Parathyroid adenoma (tissue), 2 donors: ENCODE measurements at regions not wholly inside any gene's neighbourhood (a gene's known extent, or its start where the extent isn't known, plus 50 kb on each side); places are given as distances from the start of the nearest gene placed in this dataset.

Source experiments
- H2AFZ ChIP-seq: fragments of 300-600 bp; sonication (generic); one replicate; pipeline ENCODE4 v1.7.0; 2017; ENCODE audit warnings: antibody characterized with exemption, mild to moderate bottlenecking
- H3K27ac ChIP-seq: fragments of 300-600 bp; sonication (generic); one replicate; pipeline ENCODE4 v1.7.0; 2017
- H3K27me3 ChIP-seq: fragments of 300-600 bp; sonication (generic); one replicate; pipeline ENCODE4 v1.7.0; 2017; ENCODE audit warnings: low read length; ENCODE audit not compliant: control insufficient read depth, insufficient read depth
- H3K36me3 ChIP-seq: fragments of 300-600 bp; sonication (generic); one replicate; pipeline ENCODE4 v1.7.0; 2017; ENCODE audit warnings: low read length; ENCODE audit not compliant: control insufficient read depth, insufficient read depth
- H3K4me1 ChIP-seq: fragments of 300-600 bp; sonication (generic); one replicate; pipeline ENCODE4 v1.7.0; 2017; ENCODE audit warnings: control low read depth
- H3K4me2 ChIP-seq: fragments of 300-600 bp; sonication (generic); one replicate; pipeline ENCODE4 v1.7.0; 2017; ENCODE audit warnings: low read length
- H3K4me3 ChIP-seq: fragments of 300-600 bp; sonication (generic); one replicate; pipeline ENCODE4 v1.7.0; 2017; ENCODE audit warnings: low read depth, low read length
- H3K79me2 ChIP-seq: fragments of 300-600 bp; sonication (generic); one replicate; pipeline ENCODE4 v1.7.0; 2017; ENCODE audit warnings: control low read depth
- H3K9ac ChIP-seq: fragments of 300-600 bp; sonication (generic); one replicate; pipeline ENCODE4 v1.7.0; 2017; ENCODE audit warnings: mild to moderate bottlenecking
- H3K9me3 ChIP-seq: fragments of 300-600 bp; sonication (generic); one replicate; pipeline ENCODE4 v1.7.0; 2017; ENCODE audit warnings: low read length; ENCODE audit not compliant: control insufficient read depth
- TF ChIP-seq, protein P1 (sequence below): fragments of 300-600 bp; sonication (generic); IDR thresholded peaks from one replicate; pipeline ENCODE4 v1.7.0; 2017; ENCODE audit warnings: antibody characterized with exemption, mild to moderate bottlenecking
- donor health status: primary hyperparathyroidism.

GRCh38 chr13:24615911-24616472, 64.2 kb upstream of the ATP12A start:
- Histone ChIP-seq H3K36me3 (no peaks in the 10 kb centered on the region), H3K27ac (no peak overlapping the region), H3K4me1 (no peaks in the 10 kb centered on the region), H3K4me3 (no peak overlapping the region), H3K79me2 (no peaks in the 10 kb centered on the region), H3K9me3 (no peaks in the 10 kb centered on the region), H3K9ac (no peak overlapping the region), H3K27me3 (no peaks in the 10 kb centered on the region), H2AFZ (no peak overlapping the region), H3K4me2 (no peak overlapping the region)
- TF ChIP-seq, protein P1, sequence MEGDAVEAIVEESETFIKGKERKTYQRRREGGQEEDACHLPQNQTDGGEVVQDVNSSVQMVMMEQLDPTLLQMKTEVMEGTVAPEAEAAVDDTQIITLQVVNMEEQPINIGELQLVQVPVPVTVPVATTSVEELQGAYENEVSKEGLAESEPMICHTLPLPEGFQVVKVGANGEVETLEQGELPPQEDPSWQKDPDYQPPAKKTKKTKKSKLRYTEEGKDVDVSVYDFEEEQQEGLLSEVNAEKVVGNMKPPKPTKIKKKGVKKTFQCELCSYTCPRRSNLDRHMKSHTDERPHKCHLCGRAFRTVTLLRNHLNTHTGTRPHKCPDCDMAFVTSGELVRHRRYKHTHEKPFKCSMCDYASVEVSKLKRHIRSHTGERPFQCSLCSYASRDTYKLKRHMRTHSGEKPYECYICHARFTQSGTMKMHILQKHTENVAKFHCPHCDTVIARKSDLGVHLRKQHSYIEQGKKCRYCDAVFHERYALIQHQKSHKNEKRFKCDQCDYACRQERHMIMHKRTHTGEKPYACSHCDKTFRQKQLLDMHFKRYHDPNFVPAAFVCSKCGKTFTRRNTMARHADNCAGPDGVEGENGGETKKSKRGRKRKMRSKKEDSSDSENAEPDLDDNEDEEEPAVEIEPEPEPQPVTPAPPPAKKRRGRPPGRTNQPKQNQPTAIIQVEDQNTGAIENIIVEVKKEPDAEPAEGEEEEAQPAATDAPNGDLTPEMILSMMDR: no peak

GRCh38 chr13:24616514-24616913, 63.7 kb upstream of the ATP12A start:
- Histone ChIP-seq H3K27me3 (no peaks in the 10 kb centered on the region), H3K27ac (no peak overlapping the region), H3K4me3 (no peak overlapping the region), H2AFZ (no peak overlapping the region), H3K4me2 (no peak overlapping the region), H3K9me3 (no peaks in the 10 kb centered on the region), H3K4me1 (no peaks in the 10 kb centered on the region), H3K9ac (no peak overlapping the region), H3K79me2 (no peaks in the 10 kb centered on the region), H3K36me3 (no peaks in the 10 kb centered on the region)
- TF ChIP-seq, protein P1: no peak

DNA sequence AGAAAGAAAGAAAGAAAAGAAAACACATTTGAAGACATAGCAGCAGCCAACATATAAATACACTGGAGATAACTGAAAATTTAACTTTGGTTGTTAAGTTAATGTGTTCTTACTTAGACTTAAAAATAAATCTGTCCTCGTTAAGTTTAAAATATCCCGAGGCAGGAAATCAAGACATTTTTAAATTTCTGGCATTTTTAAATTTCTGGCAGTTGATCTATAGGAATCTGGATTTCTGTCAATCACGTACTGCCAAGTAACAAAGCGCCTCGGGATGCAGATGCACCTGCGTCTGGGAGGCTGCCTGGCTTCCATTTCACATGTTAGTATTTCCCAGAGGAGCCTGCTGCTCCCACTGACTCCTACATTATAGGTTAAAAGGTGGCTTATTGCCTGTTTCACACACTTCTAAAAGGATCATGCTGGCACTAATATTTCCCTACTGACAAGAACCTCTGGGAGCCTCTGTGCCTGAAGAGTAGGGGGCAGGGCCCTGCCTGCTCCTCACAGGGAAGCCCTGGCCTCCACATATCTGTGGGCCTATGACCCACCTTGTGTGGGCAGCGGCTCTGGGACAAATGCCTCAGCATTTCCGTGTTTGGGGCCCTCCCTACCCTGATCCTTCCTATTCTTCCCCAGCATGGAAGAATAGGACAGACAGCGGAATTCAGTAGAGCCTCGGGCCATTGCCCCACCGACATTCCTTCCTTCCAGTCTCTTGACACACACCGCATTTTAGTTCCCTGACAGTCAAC, 62.8 kb upstream of the ATP12A start:
- TF ChIP-seq, protein P1: no peak
- no peak overlapping the region for H3K4me3 ChIP-seq
- no peak overlapping the region for H2AFZ ChIP-seq

GRCh38 chr13:24618011-24618955, 61.9 kb upstream of the ATP12A start:
- H3K79me2 ChIP-seq: no peaks in the 10 kb centered on the region
- TF ChIP-seq, protein P1: no peak
- no peak overlapping the region for H3K9ac ChIP-seq
- no peaks in the 10 kb centered on the region for H3K4me1 ChIP-seq
- H3K4me2 ChIP-seq: no peak overlapping the region
- H3K36me3 ChIP-seq: no peaks in the 10 kb centered on the region
- H2AFZ ChIP-seq: no peak overlapping the region
- H3K27ac ChIP-seq: no peak overlapping the region
- H3K4me3 ChIP-seq: no peak overlapping the region
- H3K9me3 ChIP-seq: no peaks in the 10 kb centered on the region
- no peaks in the 10 kb centered on the region for H3K27me3 ChIP-seq

More for the DNA sequence above, 62.8 kb upstream of the ATP12A start:
- no peaks in the 10 kb centered on the region for H3K9me3 ChIP-seq
- H3K27me3 ChIP-seq: no peaks in the 10 kb centered on the region
- H3K4me2 ChIP-seq: no peak overlapping the region
- H3K4me1 ChIP-seq: no peaks in the 10 kb centered on the region
- no peak overlapping the region for H3K27ac ChIP-seq
- no peaks in the 10 kb centered on the region for H3K79me2 ChIP-seq
- H3K9ac ChIP-seq: no peak overlapping the region
- no peaks in the 10 kb centered on the region for H3K36me3 ChIP-seq
